Keratinocyte (primary cell): ENCODE measurements at regions not wholly inside any gene's neighbourhood (a gene's known extent, or its start where the extent isn't known, plus 50 kb on each side); places are given as distances from the start of the nearest gene placed in this dataset.
"Not testable (repeated sequence)": the region's sequence is repeated elsewhere in the genome, so short reads cannot be mapped to it uniquely, and the experiment has no call there.

ENCODE experiments used
- DNase-seq: peaks from one replicate; pipeline ENCODE4 v3.0.0-alpha.2; 2011; ENCODE audit warnings: low read depth, missing footprints, low spot score
- FAIRE-seq: peaks from 2 replicates; lab custom pipeline; 2011; peaks lifted over from hg19 to GRCh38; lab: Jason Lieb, UNC
- H2AFZ ChIP-seq: 2 replicates; pipeline ENCODE4 v1.6.0; 2012; ENCODE audit warnings: low read length, control low read depth, inconsistent platforms; ENCODE audit not compliant: control insufficient read depth
- H3K27ac ChIP-seq: 2 replicates; pipeline ENCODE4 v1.5.1; 2011; ENCODE audit warnings: low read length; ENCODE audit not compliant: control insufficient read depth, insufficient read depth
- H3K27me3 ChIP-seq: 3 replicates; pipeline ENCODE4 v1.6.0; 2011; ENCODE audit warnings: low read length; ENCODE audit not compliant: control insufficient read depth, insufficient read depth; ENCODE audit errors: extremely low read depth
- H3K36me3 ChIP-seq, 2 experiments: 2 replicates in 1 of 2; 3 replicates in 1 of 2; pipeline ENCODE4 v1.5.1; 2011; ENCODE audit warnings: low read length in 2 of 2, mild to moderate bottlenecking in 1 of 2; ENCODE audit not compliant: control insufficient read depth in 2 of 2, insufficient read depth in 2 of 2; ENCODE audit errors: extremely low read depth in 1 of 2
- H3K4me1 ChIP-seq: 3 replicates; pipeline ENCODE4 v1.5.1; 2011; ENCODE audit warnings: low read length; ENCODE audit not compliant: control insufficient read depth, insufficient read depth; ENCODE audit errors: extremely low read depth
- H3K4me2 ChIP-seq: 3 replicates; pipeline ENCODE4 v1.6.0; 2011; ENCODE audit warnings: low read depth, low read length; ENCODE audit not compliant: control insufficient read depth, insufficient read depth; ENCODE audit errors: extremely low read depth
- H3K4me3 ChIP-seq, 3 experiments: fragments of 200-600 bp in 1 of 3; sonication (generic) in 1 of 3; 2 replicates in 2 of 3; 3 replicates in 1 of 3; pipeline ENCODE4 v1.5.1; 2011 to 2016; ENCODE audit warnings: low read length in 3 of 3, mild to moderate bottlenecking in 3 of 3, control low read depth in 2 of 3, inconsistent platforms in 1 of 3, low read depth in 1 of 3, mixed read lengths in 1 of 3, mixed run types in 1 of 3, moderate library complexity in 1 of 3; ENCODE audit not compliant: control insufficient read depth in 2 of 3, insufficient read depth in 2 of 3; ENCODE audit errors: extremely low read depth in 1 of 3
- H3K79me2 ChIP-seq: 2 replicates; pipeline ENCODE4 v1.6.0; 2012; ENCODE audit warnings: low read length; ENCODE audit not compliant: control insufficient read depth, insufficient read depth
- H3K9ac ChIP-seq: 3 replicates; pipeline ENCODE4 v1.6.0; 2011; ENCODE audit warnings: low read length; ENCODE audit not compliant: control insufficient read depth, insufficient read depth; ENCODE audit errors: extremely low read depth
- H3K9me1 ChIP-seq: 3 replicates; pipeline ENCODE4 v1.6.0; 2011; ENCODE audit warnings: low read length; ENCODE audit not compliant: control insufficient read depth, insufficient read depth; ENCODE audit errors: extremely low read depth
- H3K9me3 ChIP-seq: 2 replicates; pipeline ENCODE4 v1.5.1; 2012; ENCODE audit warnings: low read depth, low read length; ENCODE audit not compliant: control insufficient read depth
- H4K20me1 ChIP-seq: 3 replicates; pipeline ENCODE4 v1.6.0; 2011; ENCODE audit warnings: low read length; ENCODE audit not compliant: control insufficient read depth, insufficient read depth; ENCODE audit errors: extremely low read depth
- dilution Hi-C: fragments of 300-500 bp; cut with MboI; formaldehyde crosslinking; loops from one replicate; pipeline ENCODE4 v1.7.0; 2020; ENCODE audit warnings: low sequenced_read_pairs; ENCODE audit not compliant: extremely low pct_ligation_motif_present

DNA sequence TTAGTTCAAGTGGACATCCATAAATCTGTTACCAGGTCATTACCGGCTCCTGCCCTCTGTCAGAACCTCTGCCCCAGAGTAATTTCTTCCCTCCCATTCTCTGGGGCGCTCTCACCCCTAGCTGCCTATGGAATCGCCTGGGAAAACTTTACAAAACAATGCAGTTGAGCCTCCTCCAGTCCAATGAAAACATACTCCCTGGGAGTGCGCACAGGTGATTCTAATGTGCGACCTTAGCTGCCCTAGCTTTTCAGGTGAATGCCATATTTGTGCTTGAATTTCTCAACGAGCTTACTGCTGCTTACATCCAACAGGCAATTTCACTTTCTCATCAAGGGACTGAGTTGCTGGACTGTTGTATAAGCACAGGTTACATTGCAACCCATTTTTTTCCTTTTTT, 230.7 kb downstream of the NPIPA7 start:
- H3K27me3 ChIP-seq, H3K4me2 ChIP-seq, dilution Hi-C loops, H3K4me3 ChIP-seq, FAIRE-seq, H3K27ac ChIP-seq, H3K36me3 ChIP-seq, H4K20me1 ChIP-seq, H3K79me2 ChIP-seq, DNase-seq, H3K9ac ChIP-seq, H3K4me1 ChIP-seq, H3K9me1 ChIP-seq, H2AFZ ChIP-seq, H3K9me3 ChIP-seq: not testable (repeated sequence)

DNA sequence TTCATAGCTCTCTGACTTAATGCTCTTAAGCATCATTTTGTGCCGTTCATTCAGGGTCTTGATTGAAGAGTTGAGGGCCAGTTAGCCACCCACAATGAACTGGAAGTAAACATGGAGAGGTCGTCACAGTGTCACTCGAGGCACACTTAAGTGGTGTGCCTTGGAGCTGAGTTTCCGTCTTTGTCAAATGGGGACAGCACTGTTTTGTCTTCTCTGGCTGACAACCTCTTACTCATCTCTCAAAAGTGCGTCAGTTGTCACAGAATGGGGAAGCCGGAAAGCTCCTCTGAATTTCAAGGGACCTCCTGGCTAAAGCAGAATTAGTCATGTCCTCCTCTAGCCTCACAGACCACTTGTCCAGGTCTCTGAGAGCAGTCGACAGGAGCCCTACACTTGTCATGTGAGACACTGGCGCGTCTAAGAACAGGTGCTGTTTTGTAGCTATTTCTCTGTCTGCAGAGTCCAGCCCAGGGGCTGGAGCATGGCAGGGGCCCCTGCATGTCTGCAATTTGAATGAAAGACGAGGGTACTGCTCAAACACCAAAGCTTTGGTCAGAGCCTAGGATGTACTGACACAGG, 231.5 kb downstream of the NPIPA7 start:
- H3K4me1 ChIP-seq, H2AFZ ChIP-seq, H3K27me3 ChIP-seq, FAIRE-seq, H3K36me3 ChIP-seq, H3K9ac ChIP-seq, H3K4me2 ChIP-seq, H4K20me1 ChIP-seq, H3K9me1 ChIP-seq, H3K79me2 ChIP-seq, H3K9me3 ChIP-seq, DNase-seq, H3K27ac ChIP-seq, dilution Hi-C loops, H3K4me3 ChIP-seq: not testable (repeated sequence)

DNA sequence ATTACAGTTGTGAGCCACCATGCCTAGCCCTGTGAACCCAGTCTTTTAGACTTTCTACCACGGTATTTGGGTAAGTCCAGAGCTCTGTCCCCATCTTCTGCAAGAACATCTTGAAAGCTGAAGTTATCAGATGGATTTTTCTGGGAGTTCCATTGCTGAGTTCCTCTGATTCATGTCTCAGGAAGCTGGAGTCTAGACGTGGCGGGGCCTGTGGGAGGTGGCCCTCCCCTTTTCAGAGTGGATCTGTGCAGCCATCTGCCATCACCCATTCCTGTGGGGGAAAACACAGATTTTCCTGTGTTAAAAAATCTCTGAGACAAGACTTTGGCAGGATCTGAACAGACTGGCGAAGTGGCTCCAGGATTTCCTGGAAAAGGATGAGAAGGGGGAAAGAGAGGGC, 234.3 kb downstream of the NPIPA7 start:
- dilution Hi-C loops, H3K4me3 ChIP-seq, H3K79me2 ChIP-seq, H3K4me1 ChIP-seq, H3K9me3 ChIP-seq, DNase-seq, H2AFZ ChIP-seq, H3K27ac ChIP-seq, H3K27me3 ChIP-seq, H3K9ac ChIP-seq, FAIRE-seq, H3K4me2 ChIP-seq, H3K36me3 ChIP-seq, H4K20me1 ChIP-seq, H3K9me1 ChIP-seq: not testable (repeated sequence)

DNA sequence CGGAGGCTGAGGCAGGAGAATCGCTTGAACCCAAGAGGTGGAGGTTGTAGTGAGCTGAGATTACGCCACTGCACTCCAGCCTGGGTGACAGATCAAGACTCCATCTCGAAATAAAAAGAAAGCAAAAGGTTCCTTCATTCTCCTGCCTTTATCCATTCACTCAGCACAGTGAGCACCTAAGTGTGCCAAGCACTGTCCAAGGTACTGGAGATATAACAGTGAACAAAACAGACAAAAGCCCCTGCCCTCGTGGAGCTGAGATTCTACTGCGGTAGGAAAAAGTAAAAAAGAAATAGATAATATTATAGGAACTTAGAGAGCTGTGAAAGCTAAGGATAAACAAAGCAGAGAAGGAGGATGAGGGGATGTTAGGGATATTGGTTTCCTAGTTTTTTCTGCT, 235.5 kb downstream of the NPIPA7 start:
- not testable (repeated sequence) for H2AFZ ChIP-seq

DNA sequence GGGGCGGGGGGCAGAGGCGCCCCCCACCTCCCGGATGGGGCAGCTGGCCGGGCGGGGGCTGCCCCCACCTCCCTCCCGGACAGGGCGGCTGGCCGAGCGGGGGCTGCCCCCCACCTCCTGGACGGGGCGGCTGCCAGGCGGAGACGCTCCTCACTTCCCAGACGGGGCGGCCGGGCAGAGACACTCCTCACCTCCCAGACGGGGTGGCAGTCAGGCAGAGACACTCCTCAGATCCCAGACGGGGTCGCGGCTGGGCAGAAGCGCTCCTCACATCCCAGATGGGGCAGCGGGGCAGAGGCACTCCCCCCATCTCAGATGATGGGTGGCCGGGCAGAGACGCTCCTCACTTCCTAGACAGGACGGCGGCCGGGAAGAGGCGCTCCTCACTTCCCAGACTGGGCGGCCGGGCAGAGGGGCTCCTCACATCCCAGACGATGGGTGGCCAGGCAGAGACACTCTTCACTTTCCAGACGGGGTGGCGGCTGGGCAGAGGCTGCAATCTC, 240.1 kb downstream of the NPIPA7 start:
- H2AFZ ChIP-seq, dilution Hi-C loops, DNase-seq, H4K20me1 ChIP-seq, H3K9ac ChIP-seq, H3K4me3 ChIP-seq, H3K4me2 ChIP-seq, H3K79me2 ChIP-seq, H3K27me3 ChIP-seq, FAIRE-seq, H3K9me1 ChIP-seq, H3K36me3 ChIP-seq, H3K4me1 ChIP-seq, H3K9me3 ChIP-seq, H3K27ac ChIP-seq: not testable (repeated sequence)

More for the DNA sequence above, 235.5 kb downstream of the NPIPA7 start:
- H3K4me3 ChIP-seq, H4K20me1 ChIP-seq, H3K27ac ChIP-seq, H3K9me1 ChIP-seq, H3K27me3 ChIP-seq, DNase-seq, H3K36me3 ChIP-seq, H3K4me1 ChIP-seq, H3K9me3 ChIP-seq, H3K9ac ChIP-seq, FAIRE-seq, H3K4me2 ChIP-seq, dilution Hi-C loops, H3K79me2 ChIP-seq: not testable (repeated sequence)
